ENCODE measurements at regions not wholly inside any gene's neighbourhood (a gene's known extent, or its start where the extent isn't known, plus 50 kb on each side); places are given as distances from the start of the nearest gene placed in this dataset.

GRCh38 chr10:128373831-128374230 lies 247.6 kb upstream of the MKI67 start:
- no peak for DNase-seq (ENCODE audit: low spot score)

- DNase-seq (ENCODE audit: low spot score), result no peak
Measured at GRCh38 chr10:128375171-128375570, 248.9 kb upstream of the MKI67 start.

GRCh38 chr10:128377364-128377987 lies 251.3 kb upstream of the MKI67 start:
- DNase-seq (ENCODE audit: low spot score), result no peak

- DNase-seq (ENCODE audit: low spot score), result no peak
Measured at GRCh38 chr10:128377988-128378387, 251.8 kb upstream of the MKI67 start.

- no peak for DNase-seq (ENCODE audit: low spot score)
Measured at GRCh38 chr10:128380946-128381345, 254.7 kb upstream of the MKI67 start.

GRCh38 chr10:128382225-128382624 lies 256.0 kb upstream of the MKI67 start:
- no peak for DNase-seq (ENCODE audit: low spot score)

GRCh38 chr10:128384831-128385230 lies 258.6 kb upstream of the MKI67 start:
- no peak for DNase-seq (ENCODE audit: low spot score)

- DNase-seq (ENCODE audit: low spot score), result no peak
Measured at GRCh38 chr10:128386231-128386630, 260.0 kb upstream of the MKI67 start.

GRCh38 chr10:128386816-128387604 lies 260.8 kb upstream of the MKI67 start:
- DNase-seq (ENCODE audit: low spot score), result no peak

GRCh38 chr10:128390596-128390995 lies 264.4 kb upstream of the MKI67 start:
- no peak for DNase-seq (ENCODE audit: low spot score)

GRCh38 chr10:128393546-128393945 lies 267.3 kb upstream of the MKI67 start:
- no peak for DNase-seq (ENCODE audit: low spot score)

GRCh38 chr10:128398118-128398517 lies 271.9 kb upstream of the MKI67 start:
- no peak for DNase-seq (ENCODE audit: low spot score)

GRCh38 chr10:128398999-128399398 lies 272.8 kb upstream of the MKI67 start:
- no peak for DNase-seq (ENCODE audit: low spot score)

- no peak for DNase-seq (ENCODE audit: low spot score)
Measured at GRCh38 chr10:128400564-128400963, 274.3 kb upstream of the MKI67 start.

- no peak for DNase-seq (ENCODE audit: low spot score)
Measured at GRCh38 chr10:128405450-128405849, 279.2 kb upstream of the MKI67 start.

GRCh38 chr10:128411643-128412042 lies 285.4 kb upstream of the MKI67 start:
- peak; percentile 39 for DNase-seq (ENCODE audit: low spot score)

GRCh38 chr10:128414568-128414967 lies 288.3 kb upstream of the MKI67 start:
- DNase-seq (ENCODE audit: low spot score), result no peak

- no peak for DNase-seq (ENCODE audit: low spot score)
Measured at GRCh38 chr10:128416231-128416630, 290.0 kb upstream of the MKI67 start.

- DNase-seq (ENCODE audit: low spot score), result no peak
Measured at GRCh38 chr10:128417826-128418225, 291.6 kb upstream of the MKI67 start.

- DNase-seq (ENCODE audit: low spot score), result no peak
Measured at GRCh38 chr10:128418819-128419218, 292.6 kb upstream of the MKI67 start.

- no peak for DNase-seq (ENCODE audit: low spot score)
Measured at GRCh38 chr10:128419466-128420019, 293.3 kb upstream of the MKI67 start.

- DNase-seq (ENCODE audit: low spot score), result no peak
Measured at GRCh38 chr10:128420623-128421022, 294.4 kb upstream of the MKI67 start.

- DNase-seq (ENCODE audit: low spot score), result no peak
Measured at GRCh38 chr10:128421371-128422160, 295.3 kb upstream of the MKI67 start.
